Stimulated activated CD4-positive, alpha-beta T cell treated with anti-CD3 and anti-CD28 coated beads, TNF-alpha, amount 100 ng/mL, for 48 hours (primary cell): ENCODE measurements at regions not wholly inside any gene's neighbourhood (a gene's known extent, or its start where the extent isn't known, plus 50 kb on each side); places are given as distances from the start of the nearest gene placed in this dataset.

Experiments used
- DNase-seq, 3 donors: peaks; one replicate each; pipeline ENCODE4 v3.0.0-alpha.2; 2020; ENCODE audit warnings: low read depth in 3 of 3

DNA sequence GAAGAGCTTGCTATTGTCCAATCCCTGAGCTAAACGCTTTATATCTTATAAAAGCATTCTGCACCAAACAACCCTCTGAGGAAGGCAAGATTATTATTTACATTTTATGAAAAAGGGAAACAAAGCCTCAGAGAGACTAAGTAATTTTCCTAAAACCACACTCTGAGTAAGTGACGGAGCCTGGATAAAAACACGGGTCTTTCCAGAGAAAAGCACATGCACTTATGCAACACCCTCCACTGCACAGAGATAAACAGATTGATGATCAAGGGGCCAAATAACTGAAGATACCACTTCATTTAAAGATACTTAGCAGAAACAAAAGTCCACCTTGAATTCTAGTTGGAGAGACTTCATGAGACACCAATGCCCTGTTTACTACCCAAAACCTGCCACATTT, 214.7 kb upstream of the PDE10A start:
- DNase-seq: no peak

DNA sequence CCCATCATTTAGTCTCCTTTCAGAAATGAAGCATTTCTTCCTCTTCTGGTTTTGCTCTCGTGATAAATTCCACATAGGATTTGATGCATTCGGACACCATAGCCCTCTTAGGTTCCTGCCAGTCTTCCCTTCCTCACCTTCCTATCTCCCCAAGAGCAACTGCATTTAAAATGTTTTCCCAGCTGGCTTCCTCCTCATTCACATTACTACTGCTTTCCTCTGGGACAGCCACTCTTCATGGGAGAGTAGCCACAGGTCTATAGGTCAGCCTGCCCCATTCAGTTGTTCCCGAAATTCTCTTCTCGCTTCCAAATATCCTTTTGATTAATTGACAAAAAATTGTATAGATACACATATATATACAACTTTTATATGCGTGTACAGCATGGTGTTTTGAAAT, 214.2 kb upstream of the PDE10A start:
- DNase-seq: no peak

DNA sequence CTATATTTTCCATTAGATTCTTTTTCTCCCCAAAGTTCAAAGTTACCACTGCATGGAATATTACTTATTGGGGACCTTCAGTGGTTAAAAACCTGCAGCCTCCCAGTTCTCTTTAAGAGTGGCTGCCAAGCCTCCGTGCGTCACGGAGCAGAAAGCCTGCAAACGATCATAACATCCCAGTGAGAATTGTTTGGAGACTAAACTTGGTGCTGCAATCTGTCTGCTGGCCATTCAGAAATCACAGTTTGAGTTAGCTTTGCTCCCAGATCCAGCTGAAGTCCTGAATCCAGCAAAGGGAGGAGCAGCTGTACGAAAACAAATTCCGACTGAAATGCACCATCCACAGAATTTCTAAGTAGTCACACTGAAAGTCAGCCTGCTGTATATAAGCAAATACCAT, 213.5 kb upstream of the PDE10A start:
- no peak for DNase-seq

DNA sequence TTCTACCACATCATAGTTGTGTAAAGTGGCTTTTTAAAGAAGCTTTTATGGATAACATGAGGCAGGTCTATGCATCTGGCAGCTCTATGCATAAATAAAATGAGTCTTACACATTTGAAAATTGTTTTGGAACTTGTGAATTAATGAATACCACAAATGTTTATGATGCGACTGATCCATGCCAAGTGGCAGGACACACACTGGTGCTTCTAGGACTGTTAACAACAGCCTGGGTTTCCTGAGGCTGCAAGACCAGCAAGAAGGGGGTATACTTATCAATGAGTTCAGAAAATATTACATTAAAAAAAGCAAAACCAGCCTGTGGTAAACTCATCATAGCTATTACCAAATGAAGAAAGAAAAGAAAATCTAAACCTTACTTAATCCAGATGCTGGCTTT, 212.9 kb upstream of the PDE10A start:
- DNase-seq: no peak

DNA sequence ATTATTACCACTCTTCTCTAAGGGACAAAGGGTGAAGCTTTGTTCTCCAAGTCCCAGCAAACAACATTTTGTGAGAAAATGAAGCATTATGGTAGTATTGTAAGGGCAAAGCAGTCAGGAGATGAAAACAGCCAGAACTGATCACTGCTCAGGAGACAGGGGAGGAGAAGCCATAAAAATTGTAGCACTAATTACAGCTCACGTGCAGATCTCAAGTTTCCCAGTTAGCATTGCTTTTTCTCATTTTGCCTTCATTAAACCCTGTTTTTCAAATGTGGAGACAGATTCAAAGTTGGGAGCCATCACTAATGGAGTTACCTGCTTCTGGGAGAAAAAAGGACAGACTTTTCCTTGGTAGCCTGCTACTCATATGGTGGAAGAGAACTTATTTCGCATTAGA, 210.9 kb upstream of the PDE10A start:
- DNase-seq: no peak

DNA sequence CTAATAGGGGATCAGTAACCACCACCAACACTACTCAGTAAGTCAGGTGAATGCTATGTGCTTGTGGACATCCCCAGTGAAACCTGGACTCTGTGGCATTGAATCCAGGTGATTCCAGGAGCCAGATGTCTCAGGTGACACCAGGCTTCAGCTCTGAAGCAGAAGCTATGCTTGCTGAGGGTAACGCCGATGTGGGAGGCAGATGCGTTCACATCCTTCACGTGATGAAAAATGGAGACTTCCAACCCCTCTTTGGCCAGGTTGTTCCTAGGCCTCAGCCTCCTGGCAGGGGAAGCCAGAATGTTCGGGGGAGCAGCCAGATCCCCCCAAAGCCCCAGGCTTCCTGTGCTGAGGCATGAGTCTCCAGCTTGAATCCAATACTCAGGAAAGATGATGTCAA, 209.8 kb upstream of the PDE10A start:
- DNase-seq: no peak

DNA sequence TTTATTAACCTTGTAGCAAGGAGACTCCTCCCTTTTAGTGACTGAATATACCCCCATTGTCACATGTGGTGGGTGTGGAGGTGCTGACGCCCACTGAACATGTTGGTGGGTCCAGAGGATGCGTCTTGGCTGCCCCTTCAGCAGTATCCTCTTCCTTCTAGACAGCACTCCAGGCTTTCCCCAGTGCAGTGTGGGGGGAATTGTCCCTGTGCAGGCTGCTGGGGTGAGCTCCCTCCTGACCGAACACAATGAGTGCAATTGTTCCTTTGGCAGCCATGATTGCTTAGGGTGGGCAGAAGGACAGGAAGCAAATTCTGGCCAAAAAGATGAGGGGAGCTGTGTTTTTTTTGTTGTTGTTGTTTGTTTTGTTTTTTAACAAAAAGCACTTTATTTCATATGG, 209.3 kb upstream of the PDE10A start:
- DNase-seq: no peak

DNA sequence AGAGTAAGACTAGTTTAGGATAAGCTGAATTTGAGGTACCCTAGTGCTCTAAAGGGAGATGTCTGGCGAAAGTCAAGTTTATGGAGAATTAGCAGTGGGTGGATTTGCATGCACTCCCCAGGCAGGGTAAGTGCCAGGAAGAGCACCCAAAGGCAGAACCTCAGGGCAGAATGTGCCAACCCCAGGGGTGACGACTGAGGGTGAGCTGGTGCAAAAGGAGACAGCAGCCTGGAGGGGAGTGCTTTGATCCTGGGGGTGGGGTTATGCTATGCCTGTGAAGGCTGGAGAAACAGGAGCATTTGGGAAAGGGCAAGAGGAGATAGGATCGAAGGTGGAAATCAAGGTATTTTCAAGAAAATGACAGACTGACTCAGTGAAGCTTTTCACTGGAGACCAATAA, 208.5 kb upstream of the PDE10A start:
- no peak for DNase-seq

DNA sequence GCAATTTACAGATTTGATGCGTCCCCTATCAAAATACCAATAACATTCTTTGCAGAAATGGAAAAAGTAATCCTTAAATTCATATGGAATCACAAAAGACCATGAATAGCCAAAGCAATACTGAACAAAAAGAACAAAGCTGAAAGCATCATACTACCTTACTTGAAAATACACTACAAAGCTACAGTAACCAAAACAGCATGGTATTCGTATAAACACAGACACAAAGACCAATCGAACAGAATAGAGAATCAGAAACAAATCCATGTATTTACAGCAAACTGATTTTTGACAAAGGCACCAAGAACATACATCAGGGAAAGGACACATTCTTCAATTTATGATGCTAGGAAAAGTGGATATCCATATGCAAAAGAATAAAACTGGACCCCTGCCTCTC, 206.5 kb upstream of the PDE10A start:
- no peak for DNase-seq

DNA sequence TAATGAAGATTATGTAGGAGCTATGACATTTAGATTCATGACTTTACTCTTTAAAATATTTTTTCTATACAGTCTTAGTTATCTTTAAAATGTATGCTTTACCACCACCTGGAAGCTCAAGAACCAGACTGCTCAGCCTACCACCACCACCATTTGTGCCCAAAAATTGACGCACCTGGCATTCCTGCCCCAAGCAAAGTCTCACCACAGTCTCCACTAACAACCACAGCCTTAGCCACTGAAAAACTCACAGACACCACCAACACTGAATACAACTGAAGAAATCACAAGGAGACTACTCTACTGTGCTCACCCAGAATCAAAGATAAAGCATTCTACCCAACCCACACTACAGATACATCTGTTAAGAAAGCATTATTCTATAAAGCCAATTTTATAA, 201.9 kb upstream of the PDE10A start:
- DNase-seq: no peak

DNA sequence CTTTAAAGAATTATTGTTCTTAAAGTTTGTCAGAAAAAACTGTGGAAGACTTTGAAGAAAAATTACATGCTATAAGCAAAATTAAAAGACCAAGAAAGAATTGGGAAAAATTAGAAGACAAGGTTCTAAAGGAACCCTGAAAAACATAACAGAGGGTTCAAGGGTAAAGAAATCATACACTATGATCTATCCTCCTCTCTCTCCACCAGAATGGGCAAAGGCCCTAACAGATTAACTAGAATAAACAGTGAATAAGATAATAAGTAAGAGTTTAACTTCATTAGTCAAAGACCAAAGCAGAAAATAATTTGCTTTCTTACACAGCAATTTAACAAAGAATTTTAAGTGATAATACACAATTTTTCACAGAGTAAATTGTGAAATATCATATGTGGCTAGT, 201.2 kb upstream of the PDE10A start:
- DNase-seq: no peak

DNA sequence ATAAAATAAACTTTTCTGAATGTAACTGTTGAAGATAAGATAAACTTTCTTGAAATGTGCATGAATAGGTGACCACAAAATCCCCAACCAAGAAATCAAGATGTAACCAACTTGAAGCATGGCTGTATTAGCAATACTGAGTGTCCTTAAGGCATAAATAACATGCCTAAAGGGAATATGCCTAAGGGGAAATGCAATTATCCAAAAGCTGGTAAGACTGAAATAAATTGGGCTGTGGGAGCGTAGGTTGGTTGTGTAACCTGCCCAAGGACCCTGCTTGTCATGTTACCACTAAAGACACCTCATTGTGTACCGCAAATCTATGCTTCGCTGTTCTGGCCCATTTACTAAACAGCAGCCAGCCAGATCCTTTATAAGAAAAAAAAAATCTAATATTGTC, 200.8 kb upstream of the PDE10A start:
- no peak for DNase-seq

DNA sequence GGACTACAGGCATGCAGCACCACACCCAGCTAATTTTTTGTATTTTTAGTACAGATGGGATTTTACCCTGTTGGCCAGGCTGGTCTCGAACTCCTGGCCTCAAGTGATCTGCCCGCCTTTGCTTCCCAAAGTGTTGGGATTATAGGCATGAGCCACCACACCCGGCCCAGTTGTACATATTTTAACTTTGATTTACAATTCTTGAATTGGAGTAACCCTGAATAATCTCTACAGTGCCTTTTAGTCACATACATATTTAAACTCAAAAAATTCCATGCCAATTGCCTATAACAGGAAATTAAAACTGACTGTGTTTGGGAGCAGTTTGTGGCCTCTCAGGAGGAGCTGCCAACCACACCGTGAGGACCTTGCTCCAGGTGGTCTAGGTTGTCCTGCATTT, 199.8 kb upstream of the PDE10A start:
- no peak for DNase-seq

DNA sequence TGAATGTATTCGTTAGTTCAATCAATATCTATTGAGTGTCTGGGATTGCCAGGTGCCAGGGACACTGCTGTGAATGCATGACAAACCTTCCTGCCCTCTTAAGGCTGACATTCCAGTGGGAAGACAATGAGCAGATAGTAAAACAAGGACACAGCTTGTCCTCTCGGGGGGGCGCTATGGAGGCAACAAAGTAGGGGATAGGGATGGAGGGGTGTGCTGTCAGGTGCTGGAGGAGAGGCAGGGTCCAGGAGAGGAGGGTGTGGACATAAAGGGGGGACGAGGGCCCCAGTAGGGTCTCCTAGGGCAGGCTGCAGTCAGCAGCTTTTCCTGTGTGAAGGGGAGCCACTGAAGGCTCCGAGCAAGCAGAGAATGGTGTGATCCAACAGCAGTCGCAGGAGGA, 198.2 kb upstream of the PDE10A start:
- no peak for DNase-seq

DNA sequence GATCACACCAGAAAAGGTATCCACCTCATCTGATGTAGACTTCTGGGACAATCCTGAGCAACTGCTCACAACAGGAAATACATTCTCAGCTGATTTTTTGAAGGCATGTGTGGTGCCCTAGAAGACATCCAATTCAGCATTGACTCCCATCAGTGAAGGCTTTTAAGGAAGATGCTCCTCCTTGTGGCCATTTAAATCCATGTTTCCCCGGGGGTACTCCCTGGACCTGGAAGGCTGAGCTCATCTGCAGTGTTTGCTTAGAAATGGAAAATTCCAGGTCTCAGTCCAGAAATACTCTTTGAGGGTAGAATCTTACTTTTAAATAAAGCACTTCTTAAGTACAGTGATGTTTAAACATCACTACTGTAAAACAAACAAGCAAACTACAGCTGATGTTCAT, 195.5 kb upstream of the PDE10A start:
- DNase-seq: no peak

DNA sequence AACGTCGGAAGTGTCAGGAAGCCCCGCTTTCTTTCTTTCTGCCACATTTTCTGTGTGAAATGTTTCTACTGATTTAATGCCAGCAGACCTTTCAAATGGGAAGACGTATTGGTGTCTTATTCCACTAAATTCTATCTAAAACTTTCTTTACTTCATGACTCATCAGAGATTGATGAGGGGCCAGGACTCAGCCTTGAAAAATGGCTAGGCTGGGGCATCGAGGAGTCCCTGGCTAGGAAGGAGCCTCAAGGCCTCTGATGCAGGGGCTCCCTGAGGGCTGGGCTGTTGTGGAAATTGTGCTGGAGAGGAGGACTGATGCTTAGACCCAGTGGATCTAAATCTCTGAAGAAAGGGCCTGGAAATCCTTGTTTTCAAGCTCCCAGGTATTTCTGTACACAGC, 192.8 kb upstream of the PDE10A start:
- DNase-seq: no peak

DNA sequence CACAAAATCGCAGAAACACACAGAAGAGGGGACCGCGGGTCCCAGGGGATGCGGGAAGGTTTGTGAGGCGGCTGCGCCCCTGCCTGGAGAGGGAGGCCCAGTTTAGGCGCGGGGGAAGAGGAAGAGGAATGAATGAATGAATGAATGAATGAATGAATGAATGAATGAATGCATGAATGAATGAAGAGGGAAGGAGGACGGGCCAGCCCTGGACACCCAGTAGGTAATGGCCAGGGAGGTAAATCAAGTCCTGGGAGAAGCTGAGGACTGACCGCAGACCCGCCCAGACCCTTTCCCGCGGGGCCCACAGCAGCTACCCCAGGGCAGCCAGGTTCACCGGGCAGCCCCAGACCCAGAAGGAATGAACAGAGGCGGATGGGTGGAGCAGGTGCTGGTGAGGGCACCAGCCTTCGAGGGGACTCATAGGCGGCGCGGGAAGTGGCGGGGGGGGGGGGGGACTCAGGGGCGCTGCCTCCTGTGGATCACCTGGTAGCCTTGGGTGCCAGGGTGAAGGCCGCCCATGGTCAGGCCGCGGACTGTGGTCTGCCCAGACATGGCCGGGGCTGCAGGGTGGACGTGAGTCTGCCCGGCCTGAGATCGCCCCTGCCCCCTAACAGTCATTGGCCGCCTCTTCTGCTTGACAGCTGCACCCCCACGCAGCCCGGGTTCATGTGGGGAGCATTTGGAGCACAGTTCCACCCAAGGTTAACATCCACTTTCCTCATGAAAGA, 192.0 kb upstream of the PDE10A start:
- DNase-seq: no peak

DNA sequence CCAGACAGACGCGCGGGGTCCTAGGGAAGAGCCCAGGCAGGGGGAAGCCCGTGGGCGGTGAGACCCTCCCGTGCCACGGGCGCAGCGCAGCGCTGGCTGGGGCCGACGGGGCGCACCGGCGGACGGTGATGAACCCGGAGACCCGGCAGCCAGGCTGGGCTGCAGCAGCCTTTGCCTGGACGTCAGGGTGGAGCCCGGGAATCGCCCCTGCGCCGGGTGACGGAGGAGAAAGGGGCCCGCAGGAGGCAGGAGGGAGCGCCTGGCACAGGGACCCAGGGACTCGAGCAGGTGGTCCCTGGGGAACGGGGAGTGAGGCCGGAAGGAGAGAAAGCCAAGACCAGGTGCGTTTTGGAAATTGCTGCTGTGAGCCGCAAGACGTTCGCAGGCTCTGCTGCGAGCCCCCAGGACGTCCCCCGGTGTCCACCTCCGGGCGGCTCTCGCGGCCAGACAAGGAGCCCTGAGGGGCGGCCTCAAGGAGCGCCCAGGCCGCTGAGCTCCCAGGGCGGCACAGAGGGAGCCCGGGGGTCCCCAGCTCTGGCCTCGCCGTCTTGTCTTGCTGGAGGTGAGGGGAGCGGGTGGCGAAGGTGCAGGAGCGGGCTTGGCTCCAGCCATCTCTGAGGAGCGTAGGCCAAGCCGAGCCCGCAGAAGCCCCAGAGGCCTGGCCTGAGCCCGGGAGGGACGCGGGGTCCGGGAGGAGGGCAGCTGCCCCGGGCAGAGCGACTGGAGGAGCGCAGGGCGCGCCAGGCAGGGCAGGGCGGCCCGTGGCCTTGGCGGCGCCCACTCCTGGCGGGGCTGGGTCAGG, 191.2 kb upstream of the PDE10A start:
- no peak for DNase-seq

DNA sequence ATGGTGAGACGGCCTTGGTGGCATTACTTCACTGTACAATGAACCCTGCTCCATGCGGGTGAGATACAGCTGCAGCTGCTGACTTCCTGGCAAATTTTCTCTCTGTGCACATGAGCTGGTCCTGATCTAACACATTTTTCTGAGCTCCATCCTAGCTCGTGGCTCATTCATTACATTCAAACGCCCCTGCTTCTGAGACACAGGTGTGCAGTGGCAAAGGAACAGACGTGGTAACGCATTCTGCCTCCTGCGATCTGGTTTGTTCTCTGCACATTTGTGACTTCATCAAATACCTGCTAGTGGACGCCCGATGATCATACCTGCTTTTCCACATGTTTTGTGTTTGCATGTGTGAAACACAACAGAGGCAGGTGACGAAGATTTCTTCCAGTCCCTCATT, 189.6 kb upstream of the PDE10A start:
- DNase-seq: no peak

DNA sequence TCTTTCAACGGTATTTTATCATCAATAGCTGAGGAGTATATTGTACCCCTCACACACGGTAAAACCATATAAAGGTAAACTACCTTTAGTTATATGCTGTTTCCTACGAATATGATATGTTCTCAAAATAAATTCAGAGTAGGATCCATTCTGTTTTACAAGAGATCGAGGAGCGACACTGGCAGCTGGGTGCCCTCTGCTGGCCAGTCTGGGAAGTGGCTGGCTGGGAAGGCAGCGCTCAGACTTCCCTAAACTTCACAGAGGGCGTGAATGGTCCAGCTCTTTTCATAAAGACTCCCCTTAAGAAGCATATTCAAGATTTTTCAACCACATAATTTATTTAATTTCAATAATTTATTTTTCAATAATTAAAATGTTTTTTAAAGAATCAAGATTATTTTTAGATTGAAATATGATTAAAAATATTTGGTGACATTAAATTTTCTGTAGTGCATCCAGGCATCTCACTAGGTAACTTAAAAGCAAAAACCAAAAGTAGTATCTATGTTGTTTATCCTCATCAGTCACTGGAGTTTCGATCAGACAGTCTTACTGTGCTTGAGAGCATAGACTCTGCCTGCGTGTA, 187.5 kb upstream of the PDE10A start:
- peak in 2 of 3 donors; percentile 22 to 45 for DNase-seq

DNA sequence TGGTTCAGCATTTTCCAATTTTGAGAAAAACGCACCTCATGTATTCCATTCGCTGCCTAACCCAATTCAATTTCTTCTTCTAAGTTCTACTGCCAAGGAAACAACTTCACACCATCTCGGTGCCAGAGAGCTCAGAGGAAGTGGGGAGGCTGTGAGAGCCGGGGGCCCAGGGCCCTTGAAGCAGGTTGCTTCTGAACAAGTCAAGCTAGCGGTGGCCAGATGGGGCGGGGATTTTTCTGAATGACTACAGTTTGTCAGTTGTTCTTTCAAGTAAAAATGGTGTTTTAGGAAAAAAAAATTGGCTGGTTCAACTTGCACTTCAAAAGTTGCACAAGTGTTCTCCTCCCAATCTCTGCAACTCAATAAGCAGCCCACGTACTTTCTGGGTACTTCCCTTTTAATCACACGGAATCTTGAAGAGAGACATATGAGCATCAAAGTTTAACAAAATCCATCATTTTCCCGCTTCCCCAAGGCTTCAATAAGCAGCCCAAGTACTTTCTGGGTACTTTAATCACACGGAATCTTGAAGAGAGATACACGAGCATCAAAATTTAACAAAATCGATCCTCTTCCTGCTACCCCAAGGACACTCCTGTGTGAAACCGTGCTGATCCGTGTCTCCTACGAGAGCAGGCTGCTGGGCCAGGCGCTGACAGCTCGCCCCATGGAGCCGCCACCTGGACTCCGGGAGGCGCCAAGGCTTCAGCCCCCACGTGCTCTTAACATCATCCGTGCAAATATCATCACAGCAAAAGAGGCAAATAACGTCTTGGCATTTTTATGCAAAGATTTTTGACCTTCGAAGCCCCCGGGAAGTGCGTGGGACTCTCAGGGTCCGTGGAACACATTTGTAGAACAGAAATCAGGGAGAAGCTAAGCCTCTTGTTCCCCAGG, 186.7 kb upstream of the PDE10A start:
- no peak for DNase-seq

DNA sequence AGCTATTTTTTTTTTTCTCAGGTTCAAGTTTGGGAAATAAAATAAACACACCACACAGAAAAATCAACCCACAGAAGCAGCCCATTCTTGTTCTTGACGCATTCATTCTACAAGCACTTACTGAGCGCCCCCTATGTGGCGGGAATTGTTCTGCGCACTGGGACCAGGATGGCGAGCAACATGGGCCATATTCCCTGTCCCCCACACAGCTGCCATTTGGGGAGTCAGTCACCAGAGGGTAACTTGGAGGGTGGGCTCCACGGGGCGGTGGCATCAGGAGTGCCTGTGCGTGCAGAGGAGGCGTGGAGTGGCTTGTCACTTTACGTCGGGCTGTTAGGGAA, 185.0 kb upstream of the PDE10A start:
- no peak for DNase-seq
